PFSK-1 (cell line): ENCODE measurements at regions not wholly inside any gene's neighbourhood (a gene's known extent, or its start where the extent isn't known, plus 50 kb on each side); places are given as distances from the start of the nearest gene placed in this dataset.

Experiments
- FOXP2 ChIP-seq: optimal IDR thresholded peaks from 2 replicates; pipeline ENCODE3; 2011; ENCODE audit warnings: borderline replicate concordance, control low read depth, inconsistent platforms; ENCODE audit not compliant: insufficient read depth; ENCODE audit errors: extremely low read length, extremely low read depth
- TAF1 ChIP-seq: IDR thresholded peaks from 2 replicates; pipeline ENCODE4 v1.6.1; 2012; ENCODE audit warnings: low read length, control low read depth, borderline replicate concordance; ENCODE audit not compliant: insufficient read depth
- TF ChIP-seq, protein P1 (sequence below), 2 experiments: IDR thresholded peaks; 2 replicates each; pipeline versions ENCODE4 v1.6.1 to v1.8.0; 2011 to 2012; ENCODE audit warnings: low read depth in 2 of 2, low read length in 2 of 2, control low read depth in 1 of 2, inconsistent platforms in 1 of 2, mild to moderate bottlenecking in 1 of 2, moderate library complexity in 1 of 2; ENCODE audit not compliant: insufficient read depth in 1 of 2

DNA sequence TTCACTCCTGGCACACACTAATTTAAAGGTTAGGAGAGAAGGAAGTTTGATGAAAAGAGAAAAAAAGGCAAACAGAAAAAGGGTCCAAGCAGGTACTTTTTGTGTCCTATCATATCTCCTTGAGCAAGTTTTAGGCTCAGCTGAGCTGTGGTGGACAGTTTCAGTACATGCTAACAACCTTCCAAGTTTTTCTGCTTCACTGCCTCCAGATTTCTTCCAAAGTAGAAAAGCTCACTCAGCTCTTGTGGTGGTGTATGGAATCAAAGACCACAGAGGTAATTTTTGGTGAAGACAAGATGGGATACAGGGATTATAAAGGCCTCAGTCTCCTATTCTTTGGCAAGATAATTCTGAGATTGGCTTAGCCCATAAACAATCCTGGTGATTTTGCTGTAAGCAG, 921.8 kb downstream of the NR2F1-AS1 start:
- TF ChIP-seq FOXP2 (no peak), TAF1 (no peak)
- TF ChIP-seq, protein P1, sequence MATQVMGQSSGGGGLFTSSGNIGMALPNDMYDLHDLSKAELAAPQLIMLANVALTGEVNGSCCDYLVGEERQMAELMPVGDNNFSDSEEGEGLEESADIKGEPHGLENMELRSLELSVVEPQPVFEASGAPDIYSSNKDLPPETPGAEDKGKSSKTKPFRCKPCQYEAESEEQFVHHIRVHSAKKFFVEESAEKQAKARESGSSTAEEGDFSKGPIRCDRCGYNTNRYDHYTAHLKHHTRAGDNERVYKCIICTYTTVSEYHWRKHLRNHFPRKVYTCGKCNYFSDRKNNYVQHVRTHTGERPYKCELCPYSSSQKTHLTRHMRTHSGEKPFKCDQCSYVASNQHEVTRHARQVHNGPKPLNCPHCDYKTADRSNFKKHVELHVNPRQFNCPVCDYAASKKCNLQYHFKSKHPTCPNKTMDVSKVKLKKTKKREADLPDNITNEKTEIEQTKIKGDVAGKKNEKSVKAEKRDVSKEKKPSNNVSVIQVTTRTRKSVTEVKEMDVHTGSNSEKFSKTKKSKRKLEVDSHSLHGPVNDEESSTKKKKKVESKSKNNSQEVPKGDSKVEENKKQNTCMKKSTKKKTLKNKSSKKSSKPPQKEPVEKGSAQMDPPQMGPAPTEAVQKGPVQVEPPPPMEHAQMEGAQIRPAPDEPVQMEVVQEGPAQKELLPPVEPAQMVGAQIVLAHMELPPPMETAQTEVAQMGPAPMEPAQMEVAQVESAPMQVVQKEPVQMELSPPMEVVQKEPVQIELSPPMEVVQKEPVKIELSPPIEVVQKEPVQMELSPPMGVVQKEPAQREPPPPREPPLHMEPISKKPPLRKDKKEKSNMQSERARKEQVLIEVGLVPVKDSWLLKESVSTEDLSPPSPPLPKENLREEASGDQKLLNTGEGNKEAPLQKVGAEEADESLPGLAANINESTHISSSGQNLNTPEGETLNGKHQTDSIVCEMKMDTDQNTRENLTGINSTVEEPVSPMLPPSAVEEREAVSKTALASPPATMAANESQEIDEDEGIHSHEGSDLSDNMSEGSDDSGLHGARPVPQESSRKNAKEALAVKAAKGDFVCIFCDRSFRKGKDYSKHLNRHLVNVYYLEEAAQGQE (IDR thresholded peaks at IDR 0.05; ENCODE audit: insufficient read depth in 1 of 2, low read depth in 2 of 2, low read length in 2 of 2): no peak
